ENCODE measurements at regions not wholly inside any gene's neighbourhood (a gene's known extent, or its start where the extent isn't known, plus 50 kb on each side); places are given as distances from the start of the nearest gene placed in this dataset.

DNA sequence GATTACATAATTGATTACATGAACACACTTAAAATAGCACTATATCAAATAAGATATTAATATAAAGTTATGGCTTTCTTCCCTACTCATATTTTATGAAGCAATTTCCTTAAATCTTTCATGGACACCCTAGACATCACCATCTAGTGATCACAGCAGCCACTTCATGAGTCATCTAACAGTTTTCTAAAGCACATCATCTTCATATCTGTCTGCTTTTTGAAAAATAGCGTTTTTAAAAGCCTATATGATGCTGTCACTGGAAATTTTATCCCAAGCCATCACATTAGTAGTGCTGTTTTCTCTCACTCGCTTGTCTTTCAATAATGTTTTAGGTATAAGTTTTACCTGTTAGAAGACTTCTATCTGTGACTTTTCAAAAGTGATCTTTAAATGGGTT, 326.1 kb downstream of the SLITRK6 start:
- TF ChIP-seq POLR2AphosphoS5 (IDR thresholded peaks at IDR 0.05) (no peak), POLR2A (IDR thresholded peaks at IDR 0.05) (no peak)

Data from upper lobe of left lung (tissue), 4 donors.